ENCODE measurements at regions not wholly inside any gene's neighbourhood (a gene's known extent, or its start where the extent isn't known, plus 50 kb on each side); places are given as distances from the start of the nearest gene placed in this dataset.

- no peak overlapping the region for H3K4me3 ChIP-seq (ENCODE audit: low read depth, low read length)
- TF ChIP-seq CTCF (IDR thresholded peaks at IDR 0.05; ENCODE audit: insufficient read depth, low read length): no peak
- no peak for DNase-seq (ENCODE audit: low read depth)
Observed at GRCh38 chr19:16017138-16017490, 59.2 kb upstream of the TPM4 start.

GRCh38 chr19:16018106-16018755 lies 58.1 kb upstream of the TPM4 start:
- H3K4me3 ChIP-seq (ENCODE audit: low read depth, low read length): no peak overlapping the region
- TF ChIP-seq CTCF (IDR thresholded peaks at IDR 0.05; ENCODE audit: insufficient read depth, low read length): no peak
- no peak for DNase-seq (ENCODE audit: low read depth)

- DNase-seq (ENCODE audit: low read depth): no peak
- no peak for TF ChIP-seq CTCF (IDR thresholded peaks at IDR 0.05; ENCODE audit: insufficient read depth, low read length)
- H3K4me3 ChIP-seq (ENCODE audit: low read depth, low read length): no peak overlapping the region
Observed at GRCh38 chr19:16018801-16019551, 57.3 kb upstream of the TPM4 start.

- no peak for DNase-seq (ENCODE audit: low read depth)
- H3K4me3 ChIP-seq (ENCODE audit: low read depth, low read length): no peak overlapping the region
- no peak for TF ChIP-seq CTCF (IDR thresholded peaks at IDR 0.05; ENCODE audit: insufficient read depth, low read length)
Observed at GRCh38 chr19:16019691-16020448, 56.4 kb upstream of the TPM4 start.

GRCh38 chr19:16021796-16022195 lies 54.5 kb upstream of the TPM4 start:
- no peak overlapping the region for H3K4me3 ChIP-seq (ENCODE audit: low read depth, low read length)
- TF ChIP-seq CTCF (IDR thresholded peaks at IDR 0.05; ENCODE audit: insufficient read depth, low read length): no peak
- DNase-seq (ENCODE audit: low read depth): no peak

GRCh38 chr19:16022251-16022650 lies 54.0 kb upstream of the TPM4 start:
- no peak overlapping the region for H3K4me3 ChIP-seq (ENCODE audit: low read depth, low read length)
- TF ChIP-seq CTCF (IDR thresholded peaks at IDR 0.05; ENCODE audit: insufficient read depth, low read length): no peak
- DNase-seq (ENCODE audit: low read depth): no peak

Measured in fibroblast of the aortic adventitia (primary cell).